ENCODE measurements at regions not wholly inside any gene's neighbourhood (a gene's known extent, or its start where the extent isn't known, plus 50 kb on each side); places are given as distances from the start of the nearest gene placed in this dataset.

DNA sequence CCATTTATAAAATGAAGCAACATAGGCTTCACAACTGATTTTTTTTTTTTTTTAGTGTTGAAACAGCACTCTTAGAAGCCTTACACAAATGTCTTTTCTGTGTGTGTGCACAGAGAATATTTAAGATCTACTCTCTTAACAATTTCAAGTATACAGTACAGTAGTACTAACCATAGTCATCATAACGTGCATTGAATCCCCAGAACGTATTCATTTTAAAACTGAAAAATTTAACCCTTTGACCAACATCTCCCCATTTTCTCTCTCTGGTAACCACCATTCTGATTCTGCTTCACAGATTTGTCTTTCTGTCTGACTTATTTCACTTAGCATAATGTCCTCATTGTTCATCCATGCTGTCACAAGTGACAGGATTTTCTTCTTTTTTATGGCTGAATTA is 475.6 kb downstream of the RFPL4B start:
- H3K36me3 Mint-ChIP-seq (ENCODE audit: low read depth), result no peaks in the 10 kb centered on the region
- Histone ChIP-seq H3K4me3 (no peak overlapping the region), H2AFZ (no peak overlapping the region), H3K27me3 (ENCODE audit: insufficient read depth) (no peaks in the 10 kb centered on the region), H3K4me2 (no peak overlapping the region), H4K20me1 (replicated peaks; ENCODE audit: insufficient read depth) (no peaks in the 10 kb centered on the region), H3K79me2 (replicated peaks; ENCODE audit: insufficient read depth) (no peaks in the 10 kb centered on the region), H3K4me1 (ENCODE audit: insufficient read depth) (no peaks in the 10 kb centered on the region; the same call in 1 of the 2 replicates), H3K9me2 (ENCODE audit: insufficient read depth) (no peaks in the 10 kb centered on the region), H3K27ac (ENCODE audit: low read depth) (no peak overlapping the region), H3F3A (replicated peaks; ENCODE audit: low read depth) (no peaks in the 10 kb centered on the region), H3K36me3 (ENCODE audit: insufficient read depth) (no peaks in the 10 kb centered on the region)
- no peak overlapping the region for H3K27ac Mint-ChIP-seq
- no peak for ATAC-seq
- TF ChIP-seq, protein P1, sequence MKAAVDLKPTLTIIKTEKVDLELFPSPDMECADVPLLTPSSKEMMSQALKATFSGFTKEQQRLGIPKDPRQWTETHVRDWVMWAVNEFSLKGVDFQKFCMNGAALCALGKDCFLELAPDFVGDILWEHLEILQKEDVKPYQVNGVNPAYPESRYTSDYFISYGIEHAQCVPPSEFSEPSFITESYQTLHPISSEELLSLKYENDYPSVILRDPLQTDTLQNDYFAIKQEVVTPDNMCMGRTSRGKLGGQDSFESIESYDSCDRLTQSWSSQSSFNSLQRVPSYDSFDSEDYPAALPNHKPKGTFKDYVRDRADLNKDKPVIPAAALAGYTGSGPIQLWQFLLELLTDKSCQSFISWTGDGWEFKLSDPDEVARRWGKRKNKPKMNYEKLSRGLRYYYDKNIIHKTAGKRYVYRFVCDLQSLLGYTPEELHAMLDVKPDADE (IDR thresholded peaks at IDR 0.05), result no peak
- TF ChIP-seq POLR2AphosphoS5 (IDR thresholded peaks at IDR 0.05; ENCODE audit: low read depth) (no peak), STAT1 (IDR thresholded peaks at IDR 0.05; ENCODE audit: unreplicated experiment) (no peak), JUNB (IDR thresholded peaks at IDR 0.05; ENCODE audit: unreplicated experiment) (no peak), CREB1 (CRISPR knock-in tag; IDR thresholded peaks at IDR 0.05; ENCODE audit: low read depth) (no peak), EZH2phosphoT487 (IDR thresholded peaks at IDR 0.05; ENCODE audit: unreplicated experiment) (no peak)
- TF ChIP-seq, protein P2, sequence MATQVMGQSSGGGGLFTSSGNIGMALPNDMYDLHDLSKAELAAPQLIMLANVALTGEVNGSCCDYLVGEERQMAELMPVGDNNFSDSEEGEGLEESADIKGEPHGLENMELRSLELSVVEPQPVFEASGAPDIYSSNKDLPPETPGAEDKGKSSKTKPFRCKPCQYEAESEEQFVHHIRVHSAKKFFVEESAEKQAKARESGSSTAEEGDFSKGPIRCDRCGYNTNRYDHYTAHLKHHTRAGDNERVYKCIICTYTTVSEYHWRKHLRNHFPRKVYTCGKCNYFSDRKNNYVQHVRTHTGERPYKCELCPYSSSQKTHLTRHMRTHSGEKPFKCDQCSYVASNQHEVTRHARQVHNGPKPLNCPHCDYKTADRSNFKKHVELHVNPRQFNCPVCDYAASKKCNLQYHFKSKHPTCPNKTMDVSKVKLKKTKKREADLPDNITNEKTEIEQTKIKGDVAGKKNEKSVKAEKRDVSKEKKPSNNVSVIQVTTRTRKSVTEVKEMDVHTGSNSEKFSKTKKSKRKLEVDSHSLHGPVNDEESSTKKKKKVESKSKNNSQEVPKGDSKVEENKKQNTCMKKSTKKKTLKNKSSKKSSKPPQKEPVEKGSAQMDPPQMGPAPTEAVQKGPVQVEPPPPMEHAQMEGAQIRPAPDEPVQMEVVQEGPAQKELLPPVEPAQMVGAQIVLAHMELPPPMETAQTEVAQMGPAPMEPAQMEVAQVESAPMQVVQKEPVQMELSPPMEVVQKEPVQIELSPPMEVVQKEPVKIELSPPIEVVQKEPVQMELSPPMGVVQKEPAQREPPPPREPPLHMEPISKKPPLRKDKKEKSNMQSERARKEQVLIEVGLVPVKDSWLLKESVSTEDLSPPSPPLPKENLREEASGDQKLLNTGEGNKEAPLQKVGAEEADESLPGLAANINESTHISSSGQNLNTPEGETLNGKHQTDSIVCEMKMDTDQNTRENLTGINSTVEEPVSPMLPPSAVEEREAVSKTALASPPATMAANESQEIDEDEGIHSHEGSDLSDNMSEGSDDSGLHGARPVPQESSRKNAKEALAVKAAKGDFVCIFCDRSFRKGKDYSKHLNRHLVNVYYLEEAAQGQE (IDR thresholded peaks at IDR 0.05; ENCODE audit: unreplicated experiment), result no peak
- TF ChIP-seq, protein P3, sequence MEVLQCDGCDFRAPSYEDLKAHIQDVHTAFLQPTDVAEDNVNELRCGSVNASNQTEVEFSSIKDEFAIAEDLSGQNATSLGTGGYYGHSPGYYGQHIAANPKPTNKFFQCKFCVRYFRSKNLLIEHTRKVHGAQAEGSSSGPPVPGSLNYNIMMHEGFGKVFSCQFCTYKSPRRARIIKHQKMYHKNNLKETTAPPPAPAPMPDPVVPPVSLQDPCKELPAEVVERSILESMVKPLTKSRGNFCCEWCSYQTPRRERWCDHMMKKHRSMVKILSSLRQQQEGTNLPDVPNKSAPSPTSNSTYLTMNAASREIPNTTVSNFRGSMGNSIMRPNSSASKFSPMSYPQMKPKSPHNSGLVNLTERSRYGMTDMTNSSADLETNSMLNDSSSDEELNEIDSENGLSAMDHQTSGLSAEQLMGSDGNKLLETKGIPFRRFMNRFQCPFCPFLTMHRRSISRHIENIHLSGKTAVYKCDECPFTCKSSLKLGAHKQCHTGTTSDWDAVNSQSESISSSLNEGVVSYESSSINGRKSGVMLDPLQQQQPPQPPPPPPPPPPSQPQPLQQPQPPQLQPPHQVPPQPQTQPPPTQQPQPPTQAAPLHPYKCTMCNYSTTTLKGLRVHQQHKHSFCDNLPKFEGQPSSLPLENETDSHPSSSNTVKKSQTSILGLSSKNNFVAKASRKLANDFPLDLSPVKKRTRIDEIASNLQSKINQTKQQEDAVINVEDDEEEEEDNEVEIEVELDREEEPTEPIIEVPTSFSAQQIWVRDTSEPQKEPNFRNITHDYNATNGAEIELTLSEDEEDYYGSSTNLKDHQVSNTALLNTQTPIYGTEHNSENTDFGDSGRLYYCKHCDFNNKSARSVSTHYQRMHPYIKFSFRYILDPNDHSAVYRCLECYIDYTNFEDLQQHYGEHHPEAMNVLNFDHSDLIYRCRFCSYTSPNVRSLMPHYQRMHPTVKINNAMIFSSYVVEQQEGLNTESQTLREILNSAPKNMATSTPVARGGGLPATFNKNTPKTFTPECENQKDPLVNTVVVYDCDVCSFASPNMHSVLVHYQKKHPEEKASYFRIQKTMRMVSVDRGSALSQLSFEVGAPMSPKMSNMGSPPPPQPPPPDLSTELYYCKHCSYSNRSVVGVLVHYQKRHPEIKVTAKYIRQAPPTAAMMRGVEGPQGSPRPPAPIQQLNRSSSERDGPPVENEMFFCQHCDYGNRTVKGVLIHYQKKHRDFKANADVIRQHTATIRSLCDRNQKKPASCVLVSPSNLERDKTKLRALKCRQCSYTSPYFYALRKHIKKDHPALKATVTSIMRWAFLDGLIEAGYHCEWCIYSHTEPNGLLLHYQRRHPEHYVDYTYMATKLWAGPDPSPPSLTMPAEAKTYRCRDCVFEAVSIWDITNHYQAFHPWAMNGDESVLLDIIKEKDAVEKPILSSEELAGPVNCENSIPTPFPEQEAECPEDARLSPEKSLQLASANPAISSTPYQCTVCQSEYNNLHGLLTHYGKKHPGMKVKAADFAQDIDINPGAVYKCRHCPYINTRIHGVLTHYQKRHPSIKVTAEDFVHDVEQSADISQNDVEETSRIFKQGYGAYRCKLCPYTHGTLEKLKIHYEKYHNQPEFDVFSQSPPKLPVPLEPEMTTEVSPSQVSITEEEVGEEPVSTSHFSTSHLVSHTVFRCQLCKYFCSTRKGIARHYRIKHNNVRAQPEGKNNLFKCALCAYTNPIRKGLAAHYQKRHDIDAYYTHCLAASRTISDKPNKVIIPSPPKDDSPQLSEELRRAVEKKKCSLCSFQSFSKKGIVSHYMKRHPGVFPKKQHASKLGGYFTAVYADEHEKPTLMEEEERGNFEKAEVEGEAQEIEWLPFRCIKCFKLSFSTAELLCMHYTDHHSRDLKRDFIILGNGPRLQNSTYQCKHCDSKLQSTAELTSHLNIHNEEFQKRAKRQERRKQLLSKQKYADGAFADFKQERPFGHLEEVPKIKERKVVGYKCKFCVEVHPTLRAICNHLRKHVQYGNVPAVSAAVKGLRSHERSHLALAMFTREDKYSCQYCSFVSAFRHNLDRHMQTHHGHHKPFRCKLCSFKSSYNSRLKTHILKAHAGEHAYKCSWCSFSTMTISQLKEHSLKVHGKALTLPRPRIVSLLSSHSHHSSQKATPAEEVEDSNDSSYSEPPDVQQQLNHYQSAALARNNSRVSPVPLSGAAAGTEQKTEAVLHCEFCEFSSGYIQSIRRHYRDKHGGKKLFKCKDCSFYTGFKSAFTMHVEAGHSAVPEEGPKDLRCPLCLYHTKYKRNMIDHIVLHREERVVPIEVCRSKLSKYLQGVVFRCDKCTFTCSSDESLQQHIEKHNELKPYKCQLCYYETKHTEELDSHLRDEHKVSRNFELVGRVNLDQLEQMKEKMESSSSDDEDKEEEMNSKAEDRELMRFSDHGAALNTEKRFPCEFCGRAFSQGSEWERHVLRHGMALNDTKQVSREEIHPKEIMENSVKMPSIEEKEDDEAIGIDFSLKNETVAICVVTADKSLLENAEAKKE (CRISPR knock-in tag; IDR thresholded peaks at IDR 0.05), result no peak
- TF ChIP-seq, protein P4, sequence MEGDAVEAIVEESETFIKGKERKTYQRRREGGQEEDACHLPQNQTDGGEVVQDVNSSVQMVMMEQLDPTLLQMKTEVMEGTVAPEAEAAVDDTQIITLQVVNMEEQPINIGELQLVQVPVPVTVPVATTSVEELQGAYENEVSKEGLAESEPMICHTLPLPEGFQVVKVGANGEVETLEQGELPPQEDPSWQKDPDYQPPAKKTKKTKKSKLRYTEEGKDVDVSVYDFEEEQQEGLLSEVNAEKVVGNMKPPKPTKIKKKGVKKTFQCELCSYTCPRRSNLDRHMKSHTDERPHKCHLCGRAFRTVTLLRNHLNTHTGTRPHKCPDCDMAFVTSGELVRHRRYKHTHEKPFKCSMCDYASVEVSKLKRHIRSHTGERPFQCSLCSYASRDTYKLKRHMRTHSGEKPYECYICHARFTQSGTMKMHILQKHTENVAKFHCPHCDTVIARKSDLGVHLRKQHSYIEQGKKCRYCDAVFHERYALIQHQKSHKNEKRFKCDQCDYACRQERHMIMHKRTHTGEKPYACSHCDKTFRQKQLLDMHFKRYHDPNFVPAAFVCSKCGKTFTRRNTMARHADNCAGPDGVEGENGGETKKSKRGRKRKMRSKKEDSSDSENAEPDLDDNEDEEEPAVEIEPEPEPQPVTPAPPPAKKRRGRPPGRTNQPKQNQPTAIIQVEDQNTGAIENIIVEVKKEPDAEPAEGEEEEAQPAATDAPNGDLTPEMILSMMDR (conservative IDR thresholded peaks at IDR 0.05; ENCODE audit: low read depth in 2 of 2), result no peak
- H3K9me3 Mint-ChIP-seq, result no peaks in the 10 kb centered on the region
- peaks cover 1% of the 10 kb centered on the region; the same call in 1 of the 3 replicates for H3K4me1 Mint-ChIP-seq
- H3K27me3 Mint-ChIP-seq (ENCODE audit: insufficient read depth, low read depth, poor library complexity), result no peaks in the 10 kb centered on the region
- no peak overlapping the region for H3K4me3 Mint-ChIP-seq
- no peak for DNase-seq (ENCODE audit: low spot score)
